IPS-20b (cell line): ENCODE measurements at regions not wholly inside any gene's neighbourhood (a gene's known extent, or its start where the extent isn't known, plus 50 kb on each side); places are given as distances from the start of the nearest gene placed in this dataset.
A peak's percentile ranks its signal among the peaks of the same experiment; 100 is the strongest.

Experiments used
- H3K27ac ChIP-seq: one replicate; pipeline ENCODE4 v1.5.1; 2013; ENCODE audit warnings: low read length
- H3K27me3 ChIP-seq: 2 replicates; pipeline ENCODE4 v1.6.1; 2013; ENCODE audit warnings: mild to moderate bottlenecking, low read length, inconsistent platforms; ENCODE audit not compliant: insufficient read depth
- H3K36me3 ChIP-seq: 2 replicates; pipeline ENCODE4 v1.6.1; 2013; ENCODE audit warnings: low read depth, mild to moderate bottlenecking, inconsistent platforms, low read length, moderate library complexity; ENCODE audit not compliant: insufficient read depth
- H3K4me1 ChIP-seq: 2 replicates; pipeline ENCODE4 v1.6.1; 2013; ENCODE audit warnings: mild to moderate bottlenecking, control low read depth, inconsistent platforms, low read length, moderate library complexity; ENCODE audit not compliant: insufficient read depth
- H3K4me3 ChIP-seq: 2 replicates; pipeline ENCODE4 v1.5.1; 2013; ENCODE audit warnings: mild to moderate bottlenecking, low read length, inconsistent platforms
- H3K9ac ChIP-seq: 2 replicates; pipeline ENCODE4 v1.6.1; 2013; ENCODE audit warnings: low read depth, mild to moderate bottlenecking, inconsistent platforms, low read length, moderate library complexity
- H3K9me3 ChIP-seq: 2 replicates; pipeline ENCODE4 v1.6.1; 2013; ENCODE audit warnings: mild to moderate bottlenecking, low read depth, low read length, inconsistent platforms; ENCODE audit not compliant: insufficient read depth

DNA sequence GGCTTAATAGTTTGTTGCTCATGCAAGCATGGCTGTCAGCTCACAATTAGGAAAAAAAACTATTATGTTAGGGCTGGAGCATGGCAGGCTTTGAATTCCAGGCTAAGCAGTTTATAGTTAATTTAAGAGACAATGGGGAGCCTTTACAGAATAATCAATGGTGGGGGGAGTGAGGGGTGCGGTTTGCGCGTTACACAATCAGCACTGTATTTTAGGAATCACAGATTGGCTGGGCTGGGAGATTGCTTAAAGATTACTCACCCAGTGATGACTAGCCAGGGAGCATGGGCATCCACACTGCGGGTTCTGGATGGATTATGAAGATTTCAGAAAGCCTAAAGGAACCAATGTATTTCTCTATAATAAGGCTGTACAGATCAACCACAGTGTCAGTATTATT lies 186.6 kb downstream of the SOX3 start:
- Histone ChIP-seq H3K9ac (no peak overlapping the region), H3K36me3 (no peaks in the 10 kb centered on the region), H3K9me3 (no peaks in the 10 kb centered on the region), H3K27ac (no peak overlapping the region), H3K4me1 (no peaks in the 10 kb centered on the region; the same call in 1 of the 2 replicates), H3K27me3 (no peaks in the 10 kb centered on the region), H3K4me3 (no peak overlapping the region)

- Histone ChIP-seq H3K9me3 (no peaks in the 10 kb centered on the region), H3K4me3 (no peak overlapping the region), H3K4me1 (no peaks in the 10 kb centered on the region; the same call in 1 of the 2 replicates), H3K27ac (no peak overlapping the region), H3K36me3 (no peaks in the 10 kb centered on the region), H3K27me3 (no peaks in the 10 kb centered on the region), H3K9ac (no peak overlapping the region)
Measured at GRCh38 chrX:140317462-140317861, 187.4 kb downstream of the SOX3 start.

- no peaks in the 10 kb centered on the region for H3K27me3 ChIP-seq
- H3K36me3 ChIP-seq = no peaks in the 10 kb centered on the region
- H3K4me3 ChIP-seq = no peak overlapping the region
- H3K27ac ChIP-seq = no peak overlapping the region
- H3K9ac ChIP-seq = no peak overlapping the region
- H3K9me3 ChIP-seq = no peaks in the 10 kb centered on the region
- peaks cover 6% of the 10 kb centered on the region; the same call in 1 of the 2 replicates for H3K4me1 ChIP-seq
Measured at GRCh38 chrX:140298960-140299825, 205.7 kb downstream of the SOX3 start.

DNA sequence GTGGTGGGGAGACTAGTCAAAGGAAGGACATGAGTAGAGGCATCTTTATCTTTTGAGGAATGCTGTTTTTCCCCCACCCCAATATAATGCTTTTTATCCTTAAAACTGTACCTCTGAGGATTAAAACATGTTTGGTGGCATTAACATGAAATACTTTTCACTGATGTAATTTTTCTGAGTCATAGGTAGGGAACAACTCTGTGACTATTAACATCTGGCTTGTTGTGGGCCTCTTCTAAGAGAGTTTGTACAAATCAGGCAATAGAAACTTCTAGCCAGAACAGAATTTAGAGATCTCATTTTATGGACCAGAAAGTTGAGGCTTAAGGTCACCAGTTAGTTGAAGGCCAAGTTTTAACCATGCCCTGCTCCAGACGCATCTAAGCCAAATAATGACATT lies 207.6 kb downstream of the SOX3 start:
- Histone ChIP-seq H3K9me3 (no peaks in the 10 kb centered on the region), H3K27me3 (no peaks in the 10 kb centered on the region), H3K4me3 (no peak overlapping the region), H3K36me3 (no peaks in the 10 kb centered on the region), H3K4me1 (peaks cover 6% of the 10 kb centered on the region; the same call in 1 of the 2 replicates), H3K9ac (no peak overlapping the region), H3K27ac (no peak overlapping the region)

- no peaks in the 10 kb centered on the region for H3K9me3 ChIP-seq
- no peaks in the 10 kb centered on the region for H3K36me3 ChIP-seq
- H3K27me3 ChIP-seq = no peaks in the 10 kb centered on the region
Measured at GRCh38 chrX:140292961-140293360, 211.9 kb downstream of the SOX3 start.

GRCh38 chrX:140292188-140292587 lies 212.7 kb downstream of the SOX3 start:
- Histone ChIP-seq H3K27ac (no peak overlapping the region), H3K27me3 (no peaks in the 10 kb centered on the region), H3K9ac (no peak overlapping the region), H3K9me3 (no peaks in the 10 kb centered on the region), H3K36me3 (no peaks in the 10 kb centered on the region), H3K4me3 (no peak overlapping the region), H3K4me1 (no peaks in the 10 kb centered on the region; the same call in 1 of the 2 replicates)

More at GRCh38 chrX:140292961-140293360, 211.9 kb downstream of the SOX3 start:
- H3K4me1 ChIP-seq = peaks cover 5% of the 10 kb centered on the region; the same call in 1 of the 2 replicates
- no peak overlapping the region for H3K9ac ChIP-seq
- H3K4me3 ChIP-seq = no peak overlapping the region
- no peak overlapping the region for H3K27ac ChIP-seq

- H3K9me3 ChIP-seq = no peaks in the 10 kb centered on the region
- peaks cover 8% of the 10 kb centered on the region; the same call in 1 of the 2 replicates for H3K4me1 ChIP-seq
- H3K36me3 ChIP-seq = no peaks in the 10 kb centered on the region
- peak overlapping the region; percentile 41; the same call in 1 of the 2 replicates for H3K9ac ChIP-seq
- no peaks in the 10 kb centered on the region for H3K27me3 ChIP-seq
- peak overlapping the region; percentile 38; the same call in 1 of the 2 replicates for H3K4me3 ChIP-seq
- peak overlapping the region; percentile 65 for H3K27ac ChIP-seq
Measured at GRCh38 chrX:140274811-140275525, 229.9 kb downstream of the SOX3 start.

GRCh38 chrX:140273921-140274320 lies 230.9 kb downstream of the SOX3 start:
- no peaks in the 10 kb centered on the region for H3K27me3 ChIP-seq
- H3K4me1 ChIP-seq = peaks cover 8% of the 10 kb centered on the region; the same call in 1 of the 2 replicates
- H3K9me3 ChIP-seq = no peaks in the 10 kb centered on the region
- no peaks in the 10 kb centered on the region for H3K36me3 ChIP-seq
- no peak overlapping the region for H3K9ac ChIP-seq
- no peak overlapping the region for H3K27ac ChIP-seq
- H3K4me3 ChIP-seq = no peak overlapping the region

DNA sequence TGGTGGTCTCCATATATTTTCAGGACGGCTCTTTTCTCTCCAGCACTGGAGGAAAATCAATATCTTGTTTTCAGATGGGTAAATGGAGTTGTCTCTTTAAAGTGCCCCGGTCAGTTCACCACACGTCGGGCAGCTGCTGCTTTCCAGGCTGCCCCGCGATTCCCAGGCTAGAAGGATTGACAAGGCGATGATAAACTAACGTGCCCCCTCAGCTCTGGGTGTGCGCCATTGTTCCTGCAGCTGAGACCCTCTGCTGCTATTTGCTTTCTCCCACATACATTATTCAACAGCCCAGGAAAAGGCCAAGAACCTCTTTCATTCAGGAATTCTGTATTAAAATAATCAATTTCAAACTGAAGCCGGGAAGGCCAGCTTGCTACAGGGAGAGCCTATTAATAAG lies 254.5 kb downstream of the SOX3 start:
- H3K4me1 ChIP-seq = peaks cover 6% of the 10 kb centered on the region; the same call in 1 of the 2 replicates
- no peak overlapping the region for H3K4me3 ChIP-seq
- H3K9ac ChIP-seq = no peak overlapping the region; the same call in 1 of the 2 replicates
- no peak overlapping the region for H3K27ac ChIP-seq
- H3K36me3 ChIP-seq = no peaks in the 10 kb centered on the region
- H3K27me3 ChIP-seq = no peaks in the 10 kb centered on the region
- H3K9me3 ChIP-seq = no peaks in the 10 kb centered on the region

DNA sequence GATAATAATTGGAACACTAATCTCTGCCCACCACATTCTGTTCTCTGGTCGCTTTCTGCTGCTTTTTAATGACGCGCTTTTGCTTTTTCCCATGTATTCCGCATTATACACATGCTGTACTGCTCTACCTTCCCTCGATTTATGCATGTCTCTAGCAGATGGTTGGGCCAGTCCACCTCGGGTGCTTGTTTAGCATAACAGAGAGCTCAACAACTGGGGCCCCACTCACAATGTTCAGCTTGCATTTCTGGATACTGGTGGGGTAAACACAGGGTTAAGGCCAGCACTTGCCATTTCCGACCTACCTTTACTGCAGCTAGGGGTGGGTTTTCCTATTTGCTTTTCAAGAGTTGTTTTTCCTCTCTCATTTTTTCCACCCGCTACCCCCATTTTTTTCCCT lies 255.8 kb downstream of the SOX3 start:
- Histone ChIP-seq H3K4me1 (peaks cover 6% of the 10 kb centered on the region; the same call in 1 of the 2 replicates), H3K36me3 (no peaks in the 10 kb centered on the region), H3K27ac (no peak overlapping the region), H3K27me3 (no peaks in the 10 kb centered on the region), H3K9me3 (no peaks in the 10 kb centered on the region), H3K4me3 (no peak overlapping the region; the same call in 1 of the 2 replicates), H3K9ac (no peak overlapping the region; the same call in 1 of the 2 replicates)

- Histone ChIP-seq H3K27me3 (no peaks in the 10 kb centered on the region), H3K9ac (no peak overlapping the region), H3K4me3 (no peak overlapping the region), H3K9me3 (no peaks in the 10 kb centered on the region; the same call in 1 of the 2 replicates), H3K4me1 (no peaks in the 10 kb centered on the region; the same call in 1 of the 2 replicates), H3K36me3 (no peaks in the 10 kb centered on the region), H3K27ac (no peak overlapping the region)
Measured at GRCh38 chrX:140229191-140229590, 263.9 kb upstream of the CXorf66 start.
